Neural cell (in vitro differentiated cells): ENCODE measurements at regions not wholly inside any gene's neighbourhood (a gene's known extent, or its start where the extent isn't known, plus 50 kb on each side); places are given as distances from the start of the nearest gene placed in this dataset.
A peak's percentile ranks its signal among the peaks of the same experiment; 100 is the strongest.

Experiments used
- H2AFZ ChIP-seq: fragments of 200-600, 300-800 bp; sonication (generic), shearing (Covaris generic); 2 replicates; pipeline ENCODE4 v1.6.0; 2014; ENCODE audit warnings: low read depth, mild to moderate bottlenecking, antibody characterized with exemption, low read length, moderate library complexity
- H3F3A ChIP-seq: fragments of 200-600 bp; shearing (Covaris generic); 2 replicates; pipeline ENCODE4 v1.6.1; 2016; ENCODE audit warnings: mild to moderate bottlenecking, moderate library complexity, mixed read lengths, antibody characterized with exemption, low read length; ENCODE audit not compliant: insufficient read depth, poor library complexity, severe bottlenecking
- H3K27ac ChIP-seq: fragments of 200-600, 300-800 bp; sonication (generic), shearing (Covaris generic); 2 replicates; pipeline ENCODE4 v1.5.1; 2014; ENCODE audit warnings: mild to moderate bottlenecking, low read length, moderate library complexity
- H3K27me3 ChIP-seq: fragments of 300-800, 200-600 bp; sonication (generic), shearing (Covaris generic); 2 replicates; pipeline ENCODE4 v1.6.0; 2014; ENCODE audit warnings: mild to moderate bottlenecking, low read depth, low read length, moderate library complexity; ENCODE audit not compliant: insufficient read depth
- H3K36me3 ChIP-seq: fragments of 300-800, 200-600 bp; sonication (generic), shearing (Covaris generic); 2 replicates; pipeline ENCODE4 v1.5.1; 2014; ENCODE audit warnings: mild to moderate bottlenecking, antibody characterized with exemption, low read length, moderate library complexity; ENCODE audit not compliant: insufficient read depth
- H3K4me2 ChIP-seq: fragments of 300-800, 200-600 bp; sonication (generic), shearing (Covaris generic); 2 replicates; pipeline ENCODE4 v1.6.0; 2014; ENCODE audit warnings: mild to moderate bottlenecking, low read length
- H3K4me3 ChIP-seq: fragments of 300-800, 200-600 bp; sonication (generic), shearing (Covaris generic); 2 replicates; pipeline ENCODE4 v1.5.1; 2014; ENCODE audit warnings: mild to moderate bottlenecking, low read length, moderate library complexity
- H3K79me2 ChIP-seq: fragments of 200-600 bp; shearing (Covaris generic); replicated peaks from 2 replicates; pipeline ENCODE4 v1.6.0; 2014; ENCODE audit warnings: mild to moderate bottlenecking, low read length, moderate library complexity; ENCODE audit not compliant: insufficient read depth
- H3K9ac ChIP-seq: fragments of 300-800, 200-600 bp; sonication (generic), shearing (Covaris generic); 2 replicates; pipeline ENCODE4 v1.6.1; 2016; ENCODE audit warnings: mild to moderate bottlenecking, low read length, mixed read lengths
- H3K9me2 ChIP-seq: fragments of 200-600 bp; shearing (Covaris generic); 2 replicates; pipeline ENCODE4 v1.6.1; 2016; ENCODE audit warnings: mild to moderate bottlenecking, low read length, mixed read lengths; ENCODE audit not compliant: insufficient read depth
- H3K9me3 ChIP-seq: fragments of 200-600, 300-800 bp; sonication (generic), shearing (Covaris generic); 2 replicates; pipeline ENCODE4 v1.6.1; 2016; ENCODE audit warnings: mild to moderate bottlenecking, mixed run types, low read length, moderate library complexity, mixed read lengths
- H4K20me1 ChIP-seq: fragments of 200-600 bp; shearing (Covaris generic); 2 replicates; pipeline ENCODE4 v1.6.1; 2016; ENCODE audit warnings: mild to moderate bottlenecking, mixed run types; ENCODE audit not compliant: insufficient read depth
- EP300 ChIP-seq: fragments of 450-650 bp; conservative IDR thresholded peaks from 2 replicates; pipeline ENCODE4 v1.6.1; 2014; ENCODE audit warnings: antibody characterized with exemption, mild to moderate bottlenecking, moderate library complexity; ENCODE audit not compliant: poor library complexity, severe bottlenecking
- EZH2 ChIP-seq: fragments of 200-600, 300-800 bp; shearing (Covaris generic), sonication (generic); IDR thresholded peaks from 2 replicates; pipeline ENCODE4 v1.6.1; 2014; ENCODE audit warnings: antibody characterized with exemption, low read length, borderline replicate concordance, mild to moderate bottlenecking; ENCODE audit not compliant: insufficient read depth, poor library complexity, severe bottlenecking
- MXI1 ChIP-seq: fragments of 450-650 bp; conservative IDR thresholded peaks from 2 replicates; pipeline ENCODE4 v1.6.1; 2014; ENCODE audit warnings: antibody characterized with exemption, mild to moderate bottlenecking; ENCODE audit not compliant: poor library complexity, severe bottlenecking
- POLR2AphosphoS5 ChIP-seq: IDR thresholded peaks from 2 replicates; pipeline ENCODE4 v1.6.1; 2012
- RAD21 ChIP-seq: fragments of 450-650 bp; conservative IDR thresholded peaks from 2 replicates; pipeline ENCODE4 v1.6.1; 2014; ENCODE audit warnings: antibody characterized with exemption, mild to moderate bottlenecking, moderate library complexity
- SMC3 ChIP-seq: fragments of 450-650 bp; conservative IDR thresholded peaks from 2 replicates; pipeline ENCODE4 v1.6.1; 2014; ENCODE audit warnings: antibody characterized with exemption, mild to moderate bottlenecking, moderate library complexity; ENCODE audit not compliant: poor library complexity
- TAF1 ChIP-seq: IDR thresholded peaks from 2 replicates; pipeline ENCODE4 v1.6.1; 2012; ENCODE audit warnings: low read depth
- TF ChIP-seq, protein P1 (sequence below): fragments of 450-650 bp; IDR thresholded peaks from 2 replicates; pipeline ENCODE4 v1.5.1; 2014; ENCODE audit warnings: antibody characterized with exemption, mild to moderate bottlenecking, moderate library complexity; ENCODE audit not compliant: poor library complexity, severe bottlenecking
- TF ChIP-seq, protein P2 (sequence below): IDR thresholded peaks from 2 replicates; pipeline ENCODE4 v1.6.1; 2012; ENCODE audit warnings: borderline replicate concordance

DNA sequence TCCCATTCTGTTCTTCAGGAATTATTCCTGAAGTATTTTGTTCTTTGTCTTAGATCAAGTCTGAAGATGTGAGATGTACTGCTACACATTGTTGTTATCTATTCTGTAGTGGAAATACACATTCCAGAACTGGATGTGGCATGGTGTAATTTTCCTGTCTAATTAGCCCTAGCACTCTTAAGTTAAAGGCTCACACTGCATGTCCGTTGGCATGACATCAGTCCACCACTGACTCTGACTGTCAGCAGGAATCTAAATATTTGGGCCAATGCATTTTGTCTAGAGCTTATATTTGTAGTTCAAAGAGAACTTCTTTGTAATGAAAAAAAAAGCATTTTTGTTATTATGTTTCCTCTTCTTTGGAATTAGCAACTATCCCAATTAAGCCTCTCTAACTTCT is 201.0 kb downstream of the S1PR1 start:
- Histone ChIP-seq H3K9me2 (no peaks in the 10 kb centered on the region), H3F3A (no peaks in the 10 kb centered on the region), H3K27ac (no peak overlapping the region), H3K4me3 (no peak overlapping the region), H3K9ac (no peak overlapping the region), H3K79me2 (no peaks in the 10 kb centered on the region), H4K20me1 (no peaks in the 10 kb centered on the region), H3K36me3 (no peaks in the 10 kb centered on the region), H3K4me2 (no peak overlapping the region), H3K27me3 (no peaks in the 10 kb centered on the region), H2AFZ (no peak overlapping the region), H3K9me3 (no peaks in the 10 kb centered on the region)
- no peak for TF ChIP-seq TAF1
- TF ChIP-seq EP300: no peak
- TF ChIP-seq, protein P1, sequence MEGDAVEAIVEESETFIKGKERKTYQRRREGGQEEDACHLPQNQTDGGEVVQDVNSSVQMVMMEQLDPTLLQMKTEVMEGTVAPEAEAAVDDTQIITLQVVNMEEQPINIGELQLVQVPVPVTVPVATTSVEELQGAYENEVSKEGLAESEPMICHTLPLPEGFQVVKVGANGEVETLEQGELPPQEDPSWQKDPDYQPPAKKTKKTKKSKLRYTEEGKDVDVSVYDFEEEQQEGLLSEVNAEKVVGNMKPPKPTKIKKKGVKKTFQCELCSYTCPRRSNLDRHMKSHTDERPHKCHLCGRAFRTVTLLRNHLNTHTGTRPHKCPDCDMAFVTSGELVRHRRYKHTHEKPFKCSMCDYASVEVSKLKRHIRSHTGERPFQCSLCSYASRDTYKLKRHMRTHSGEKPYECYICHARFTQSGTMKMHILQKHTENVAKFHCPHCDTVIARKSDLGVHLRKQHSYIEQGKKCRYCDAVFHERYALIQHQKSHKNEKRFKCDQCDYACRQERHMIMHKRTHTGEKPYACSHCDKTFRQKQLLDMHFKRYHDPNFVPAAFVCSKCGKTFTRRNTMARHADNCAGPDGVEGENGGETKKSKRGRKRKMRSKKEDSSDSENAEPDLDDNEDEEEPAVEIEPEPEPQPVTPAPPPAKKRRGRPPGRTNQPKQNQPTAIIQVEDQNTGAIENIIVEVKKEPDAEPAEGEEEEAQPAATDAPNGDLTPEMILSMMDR: no peak
- no peak for TF ChIP-seq RAD21
- no peak for TF ChIP-seq MXI1
- no peak for TF ChIP-seq SMC3
- TF ChIP-seq POLR2AphosphoS5: no peak
- TF ChIP-seq EZH2: no peak

DNA sequence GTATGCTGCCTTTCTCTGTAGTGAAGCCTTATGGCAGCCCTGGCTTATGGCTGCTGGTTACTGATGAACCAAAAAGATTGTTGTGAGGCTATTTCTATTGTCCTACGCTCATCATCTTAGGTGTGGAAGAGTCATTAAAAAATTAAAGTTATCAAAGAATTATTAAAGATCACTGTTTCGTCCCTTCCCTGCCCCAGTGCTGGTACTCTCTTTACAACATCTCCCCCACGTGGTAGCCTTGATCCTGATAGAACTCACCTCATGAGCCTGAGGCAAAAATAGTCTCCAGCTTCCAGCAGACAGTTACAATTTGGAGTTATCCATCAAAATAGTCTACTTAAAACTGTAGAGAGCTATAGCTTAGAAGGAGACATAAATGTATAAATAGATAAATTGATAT is 201.5 kb downstream of the S1PR1 start:
- H3K36me3 ChIP-seq: no peaks in the 10 kb centered on the region
- H3K27me3 ChIP-seq: no peaks in the 10 kb centered on the region
- H3K9me2 ChIP-seq: no peaks in the 10 kb centered on the region
- no peaks in the 10 kb centered on the region for H3F3A ChIP-seq
- no peaks in the 10 kb centered on the region for H3K79me2 ChIP-seq
- H3K9me3 ChIP-seq: no peaks in the 10 kb centered on the region
- no peak overlapping the region for H3K9ac ChIP-seq
- TF ChIP-seq, protein P1: no peak
- TF ChIP-seq SMC3 (no peak), RAD21 (no peak)
- no peaks in the 10 kb centered on the region for H4K20me1 ChIP-seq
- no peak overlapping the region for H3K27ac ChIP-seq
- no peak overlapping the region for H3K4me3 ChIP-seq
- no peak overlapping the region for H2AFZ ChIP-seq
- H3K4me2 ChIP-seq: no peak overlapping the region

DNA sequence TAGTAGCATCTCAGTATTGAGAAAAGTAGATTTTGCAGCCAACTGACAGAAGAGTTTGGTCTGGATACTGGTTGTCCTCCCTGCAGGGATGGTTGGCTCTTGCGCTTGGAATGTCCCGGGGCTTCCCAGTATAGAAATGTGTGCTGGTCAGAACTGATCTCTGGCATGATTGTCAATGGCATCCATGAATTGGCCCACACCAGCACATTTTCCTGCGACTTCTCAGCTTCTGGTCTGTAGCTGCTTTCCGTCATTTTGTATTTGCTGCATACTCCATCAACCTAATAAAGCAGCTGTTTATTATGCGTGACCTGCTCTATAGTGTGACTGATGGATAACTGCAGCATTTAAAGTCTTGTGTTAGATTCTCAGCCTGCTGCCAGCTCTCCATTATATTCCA is 203.7 kb downstream of the S1PR1 start:
- Histone ChIP-seq H3F3A (no peaks in the 10 kb centered on the region), H3K27ac (no peak overlapping the region), H3K9ac (no peak overlapping the region), H3K79me2 (no peaks in the 10 kb centered on the region), H3K36me3 (no peaks in the 10 kb centered on the region), H3K9me2 (no peaks in the 10 kb centered on the region), H4K20me1 (no peaks in the 10 kb centered on the region), H3K4me2 (no peak overlapping the region), H3K27me3 (no peaks in the 10 kb centered on the region), H3K4me3 (no peak overlapping the region), H2AFZ (no peak overlapping the region), H3K9me3 (no peaks in the 10 kb centered on the region)
- TF ChIP-seq, protein P2, sequence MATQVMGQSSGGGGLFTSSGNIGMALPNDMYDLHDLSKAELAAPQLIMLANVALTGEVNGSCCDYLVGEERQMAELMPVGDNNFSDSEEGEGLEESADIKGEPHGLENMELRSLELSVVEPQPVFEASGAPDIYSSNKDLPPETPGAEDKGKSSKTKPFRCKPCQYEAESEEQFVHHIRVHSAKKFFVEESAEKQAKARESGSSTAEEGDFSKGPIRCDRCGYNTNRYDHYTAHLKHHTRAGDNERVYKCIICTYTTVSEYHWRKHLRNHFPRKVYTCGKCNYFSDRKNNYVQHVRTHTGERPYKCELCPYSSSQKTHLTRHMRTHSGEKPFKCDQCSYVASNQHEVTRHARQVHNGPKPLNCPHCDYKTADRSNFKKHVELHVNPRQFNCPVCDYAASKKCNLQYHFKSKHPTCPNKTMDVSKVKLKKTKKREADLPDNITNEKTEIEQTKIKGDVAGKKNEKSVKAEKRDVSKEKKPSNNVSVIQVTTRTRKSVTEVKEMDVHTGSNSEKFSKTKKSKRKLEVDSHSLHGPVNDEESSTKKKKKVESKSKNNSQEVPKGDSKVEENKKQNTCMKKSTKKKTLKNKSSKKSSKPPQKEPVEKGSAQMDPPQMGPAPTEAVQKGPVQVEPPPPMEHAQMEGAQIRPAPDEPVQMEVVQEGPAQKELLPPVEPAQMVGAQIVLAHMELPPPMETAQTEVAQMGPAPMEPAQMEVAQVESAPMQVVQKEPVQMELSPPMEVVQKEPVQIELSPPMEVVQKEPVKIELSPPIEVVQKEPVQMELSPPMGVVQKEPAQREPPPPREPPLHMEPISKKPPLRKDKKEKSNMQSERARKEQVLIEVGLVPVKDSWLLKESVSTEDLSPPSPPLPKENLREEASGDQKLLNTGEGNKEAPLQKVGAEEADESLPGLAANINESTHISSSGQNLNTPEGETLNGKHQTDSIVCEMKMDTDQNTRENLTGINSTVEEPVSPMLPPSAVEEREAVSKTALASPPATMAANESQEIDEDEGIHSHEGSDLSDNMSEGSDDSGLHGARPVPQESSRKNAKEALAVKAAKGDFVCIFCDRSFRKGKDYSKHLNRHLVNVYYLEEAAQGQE: no peak
- TF ChIP-seq SMC3: no peak
- peak; percentile 12 for TF ChIP-seq EP300
- TF ChIP-seq, protein P1: no peak
